Liver (tissue), 8 donors: ENCODE measurements at regions not wholly inside any gene's neighbourhood (a gene's known extent, or its start where the extent isn't known, plus 50 kb on each side); places are given as distances from the start of the nearest gene placed in this dataset.

ENCODE experiments used
- DNase-seq: peaks from one replicate; pipeline ENCODE4 v3.0.0-alpha.2; 2017; ENCODE audit warnings: low spot score
- H3K27ac ChIP-seq, 2 donors: one replicate each; pipeline ENCODE4 v1.7.0; 2013; ENCODE audit warnings: inconsistent platforms in 2 of 2, low read length in 2 of 2, control low read depth in 1 of 2, low read depth in 1 of 2, mild to moderate bottlenecking in 1 of 2
- H3K27me3 ChIP-seq, 4 donors: one replicate each; pipeline versions ENCODE4 v1.6.1 to v1.7.0; 2013; ENCODE audit warnings: low read length in 3 of 4, inconsistent platforms in 1 of 4, mild to moderate bottlenecking in 1 of 4, moderate library complexity in 1 of 4; ENCODE audit not compliant: control insufficient read depth in 4 of 4, insufficient read depth in 4 of 4
- H3K36me3 ChIP-seq, 4 donors: one replicate each; pipeline versions ENCODE4 v1.6.1 to v1.7.0; 2013; ENCODE audit warnings: low read length in 3 of 4, mild to moderate bottlenecking in 3 of 4, low read depth in 1 of 4, moderate library complexity in 1 of 4; ENCODE audit not compliant: control insufficient read depth in 4 of 4, insufficient read depth in 3 of 4
- H3K4me1 ChIP-seq, 4 donors: one replicate each; pipeline versions ENCODE4 v1.6.1 to v1.7.0; 2013; ENCODE audit warnings: low read length in 3 of 4, mild to moderate bottlenecking in 3 of 4, moderate library complexity in 1 of 4; ENCODE audit not compliant: control insufficient read depth in 4 of 4, insufficient read depth in 4 of 4
- H3K4me3 ChIP-seq, 3 donors: one replicate each; pipeline versions ENCODE4 v1.6.1 to v1.7.0; 2013; ENCODE audit warnings: low read length in 3 of 3, control low read depth in 1 of 3, low read depth in 1 of 3, mild to moderate bottlenecking in 1 of 3
- H3K9ac ChIP-seq, 2 donors: one replicate each; pipeline ENCODE4 v1.7.0; 2013; ENCODE audit warnings: low read length in 2 of 2, mild to moderate bottlenecking in 2 of 2, moderate library complexity in 2 of 2, control low read depth in 1 of 2, low read depth in 1 of 2
- H3K9me3 ChIP-seq, 4 donors: one replicate each; pipeline versions ENCODE4 v1.6.1 to v1.7.0; 2013; ENCODE audit warnings: low read length in 3 of 4; ENCODE audit not compliant: control insufficient read depth in 4 of 4
- ATF3 ChIP-seq: IDR thresholded peaks from 2 replicates; pipeline ENCODE4 v1.6.1; 2016; ENCODE audit warnings: antibody characterized with exemption
- CTCF ChIP-seq: fragments of 150-350 bp; IDR thresholded peaks from 2 replicates; pipeline ENCODE4 v1.5.1; 2017; ENCODE audit warnings: improper control_type of control experiment, low read depth, low read length; ENCODE audit not compliant: missing input control
- EGR1 ChIP-seq, 2 donors: IDR thresholded peaks; 2 replicates each; pipeline ENCODE4 v1.6.1; 2016 to 2018; ENCODE audit warnings: antibody characterized with exemption in 2 of 2, low read depth in 2 of 2
- FOXA1 ChIP-seq: IDR thresholded peaks from 2 replicates; pipeline ENCODE4 v1.6.1; 2016; ENCODE audit warnings: antibody characterized with exemption
- FOXA2 ChIP-seq: IDR thresholded peaks from 2 replicates; pipeline ENCODE4 v1.6.1; 2016; ENCODE audit warnings: antibody characterized with exemption
- GABPA ChIP-seq, 2 donors: IDR thresholded peaks in 1 of 2; conservative IDR thresholded peaks in 1 of 2; 2 replicates each; pipeline ENCODE4 v1.6.1; 2016; ENCODE audit warnings: antibody characterized with exemption in 2 of 2, mild to moderate bottlenecking in 1 of 2, moderate library complexity in 1 of 2
- HNF4A ChIP-seq, 2 donors: conservative IDR thresholded peaks; 2 replicates each; pipeline ENCODE4 v1.6.1; 2016; ENCODE audit warnings: antibody characterized with exemption in 2 of 2, mild to moderate bottlenecking in 2 of 2
- JUND ChIP-seq, 2 donors: IDR thresholded peaks; 2 replicates each; pipeline ENCODE4 v1.6.1; 2016; ENCODE audit warnings: antibody characterized with exemption in 2 of 2
- MAX ChIP-seq: IDR thresholded peaks from 2 replicates; pipeline ENCODE4 v1.6.1; 2016; ENCODE audit warnings: antibody characterized with exemption
- NR2F2 ChIP-seq: IDR thresholded peaks from 2 replicates; pipeline ENCODE4 v1.6.1; 2016; ENCODE audit warnings: antibody characterized with exemption
- RAD21 ChIP-seq, 2 donors: IDR thresholded peaks; 2 replicates each; pipeline ENCODE4 v1.6.1; 2016; ENCODE audit warnings: antibody characterized with exemption in 2 of 2, mild to moderate bottlenecking in 2 of 2
- RXRA ChIP-seq, 2 donors: IDR thresholded peaks; 2 replicates each; pipeline ENCODE4 v1.6.1; 2017 to 2018; ENCODE audit warnings: antibody characterized with exemption in 2 of 2, mild to moderate bottlenecking in 1 of 2
- SP1 ChIP-seq: IDR thresholded peaks from 2 replicates; pipeline ENCODE4 v1.6.1; 2018; ENCODE audit warnings: antibody characterized with exemption, mild to moderate bottlenecking
- TAF1 ChIP-seq: conservative IDR thresholded peaks from 2 replicates; pipeline ENCODE4 v1.6.1; 2016; ENCODE audit warnings: antibody characterized with exemption, mild to moderate bottlenecking
- YY1 ChIP-seq: IDR thresholded peaks from 2 replicates; pipeline ENCODE4 v1.6.1; 2016; ENCODE audit warnings: antibody characterized with exemption, mild to moderate bottlenecking
- ZBTB33 ChIP-seq: IDR thresholded peaks from 2 replicates; pipeline ENCODE4 v1.6.1; 2016; ENCODE audit warnings: antibody characterized with exemption
- WGBS: extraction: QIAGEN DNeasy Blood & Tissue Kit; methylation state at CpG from one replicate; pipeline ENCODE4 v1.1.7; 2013; 5-methylcytosine and 5-hydroxymethylcytosine counted together
- TF ChIP-seq, protein P1 (sequence below): IDR thresholded peaks from 2 replicates; pipeline ENCODE4 v1.6.1; 2016; ENCODE audit warnings: antibody characterized with exemption, mild to moderate bottlenecking
- donor health status: healthy.
- donor health status: healthy.
- donor health status: healthy.
- donor health status: healthy.
- donor health status: healthy.

DNA sequence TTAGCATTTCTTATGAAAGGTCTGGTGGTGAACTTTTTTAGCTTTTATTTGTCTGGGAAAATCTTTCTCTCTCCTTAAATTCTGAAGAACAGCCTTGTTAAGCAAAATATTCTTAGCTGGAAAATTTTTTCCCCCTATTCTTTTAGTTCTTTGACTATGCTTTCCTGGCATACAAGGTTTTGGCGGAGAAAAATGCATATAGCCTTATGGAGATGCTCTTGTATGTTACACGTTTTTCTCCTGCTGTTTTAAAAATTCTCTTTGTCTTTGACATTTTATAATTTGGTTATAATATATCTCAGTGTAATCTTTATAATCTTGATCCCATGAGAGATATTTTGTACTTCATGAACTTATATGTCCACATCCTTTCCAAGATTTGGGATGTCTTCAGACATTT lies 1190.4 kb upstream of the ZEB2 start:
- 76% methylated on average over 2 of the region's 2 CpGs for WGBS
- TF ChIP-seq FOXA1 (no peak), EGR1 (IDR thresholded peaks at IDR 0.05; ENCODE audit: low read depth in 2 of 2) (no peak), RXRA (IDR thresholded peaks at IDR 0.05) (no peak), ZBTB33 (no peak), FOXA2 (no peak), GABPA (IDR thresholded peaks at IDR 0.05 in 1 of 2, conservative IDR thresholded peaks at IDR 0.05 in 1 of 2) (no peak), HNF4A (conservative IDR thresholded peaks at IDR 0.05) (no peak), ATF3 (no peak), JUND (IDR thresholded peaks at IDR 0.05) (no peak), YY1 (no peak), MAX (no peak), RAD21 (IDR thresholded peaks at IDR 0.05) (no peak), CTCF (no peak), TAF1 (no peak), NR2F2 (no peak)
- TF ChIP-seq, protein P1, sequence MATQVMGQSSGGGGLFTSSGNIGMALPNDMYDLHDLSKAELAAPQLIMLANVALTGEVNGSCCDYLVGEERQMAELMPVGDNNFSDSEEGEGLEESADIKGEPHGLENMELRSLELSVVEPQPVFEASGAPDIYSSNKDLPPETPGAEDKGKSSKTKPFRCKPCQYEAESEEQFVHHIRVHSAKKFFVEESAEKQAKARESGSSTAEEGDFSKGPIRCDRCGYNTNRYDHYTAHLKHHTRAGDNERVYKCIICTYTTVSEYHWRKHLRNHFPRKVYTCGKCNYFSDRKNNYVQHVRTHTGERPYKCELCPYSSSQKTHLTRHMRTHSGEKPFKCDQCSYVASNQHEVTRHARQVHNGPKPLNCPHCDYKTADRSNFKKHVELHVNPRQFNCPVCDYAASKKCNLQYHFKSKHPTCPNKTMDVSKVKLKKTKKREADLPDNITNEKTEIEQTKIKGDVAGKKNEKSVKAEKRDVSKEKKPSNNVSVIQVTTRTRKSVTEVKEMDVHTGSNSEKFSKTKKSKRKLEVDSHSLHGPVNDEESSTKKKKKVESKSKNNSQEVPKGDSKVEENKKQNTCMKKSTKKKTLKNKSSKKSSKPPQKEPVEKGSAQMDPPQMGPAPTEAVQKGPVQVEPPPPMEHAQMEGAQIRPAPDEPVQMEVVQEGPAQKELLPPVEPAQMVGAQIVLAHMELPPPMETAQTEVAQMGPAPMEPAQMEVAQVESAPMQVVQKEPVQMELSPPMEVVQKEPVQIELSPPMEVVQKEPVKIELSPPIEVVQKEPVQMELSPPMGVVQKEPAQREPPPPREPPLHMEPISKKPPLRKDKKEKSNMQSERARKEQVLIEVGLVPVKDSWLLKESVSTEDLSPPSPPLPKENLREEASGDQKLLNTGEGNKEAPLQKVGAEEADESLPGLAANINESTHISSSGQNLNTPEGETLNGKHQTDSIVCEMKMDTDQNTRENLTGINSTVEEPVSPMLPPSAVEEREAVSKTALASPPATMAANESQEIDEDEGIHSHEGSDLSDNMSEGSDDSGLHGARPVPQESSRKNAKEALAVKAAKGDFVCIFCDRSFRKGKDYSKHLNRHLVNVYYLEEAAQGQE, result no peak
- no peak overlapping the region for H3K9ac ChIP-seq

DNA sequence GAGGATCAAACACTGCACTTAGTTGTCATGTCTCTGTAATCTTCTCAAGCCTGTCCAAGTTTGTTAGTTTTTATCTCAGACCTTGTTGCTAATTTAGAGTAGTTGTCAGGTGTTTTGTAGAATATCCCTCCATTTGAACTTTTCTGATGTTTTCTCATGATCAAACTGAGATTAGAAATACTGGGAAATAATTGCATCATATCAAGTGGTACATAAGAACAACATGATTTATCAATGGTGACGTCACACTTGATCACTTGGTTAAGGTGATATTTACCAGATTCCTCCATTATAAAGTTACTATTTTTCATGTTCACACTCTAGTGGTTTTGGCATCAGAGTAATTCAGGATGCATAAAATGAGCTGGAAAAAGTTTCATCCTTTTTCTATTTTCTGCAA lies 1182.4 kb upstream of the ZEB2 start:
- Histone ChIP-seq H3K4me3 (no peak overlapping the region), H3K27ac (no peak overlapping the region), H3K9me3 (peaks cover 0 to 4% (median 0%) of the 10 kb centered on the region in 4 donors), H3K36me3 (no peaks in the 10 kb centered on the region), H3K4me1 (no peaks in the 10 kb centered on the region), H3K27me3 (no peaks in the 10 kb centered on the region), H3K9ac (no peak overlapping the region)
- WGBS, result 45% methylated on average over 1 of the region's 1 CpG
- no peak for DNase-seq
- TF ChIP-seq EGR1 (IDR thresholded peaks at IDR 0.05; ENCODE audit: low read depth in 2 of 2), result no peak
- TF ChIP-seq YY1, result no peak
- no peak for TF ChIP-seq ATF3
- no peak for TF ChIP-seq SP1
- TF ChIP-seq FOXA1, result no peak
- TF ChIP-seq GABPA (IDR thresholded peaks at IDR 0.05 in 1 of 2, conservative IDR thresholded peaks at IDR 0.05 in 1 of 2), result no peak
- TF ChIP-seq JUND (IDR thresholded peaks at IDR 0.05), result no peak
- TF ChIP-seq NR2F2, result no peak
- no peak for TF ChIP-seq RAD21 (IDR thresholded peaks at IDR 0.05)
- no peak for TF ChIP-seq HNF4A (conservative IDR thresholded peaks at IDR 0.05)
- no peak for TF ChIP-seq FOXA2
- TF ChIP-seq CTCF, result no peak
- TF ChIP-seq, protein P1, result no peak

More for the DNA sequence above, 1190.4 kb upstream of the ZEB2 start:
- Histone ChIP-seq H3K4me1 (no peaks in the 10 kb centered on the region), H3K27me3 (no peaks in the 10 kb centered on the region), H3K36me3 (no peaks in the 10 kb centered on the region), H3K9me3 (peaks cover 0 to 5% (median under 1%) of the 10 kb centered on the region in 4 donors), H3K4me3 (no peak overlapping the region), H3K27ac (no peak overlapping the region)
- no peak for DNase-seq
